Psoas muscle (tissue), 7 donors: ENCODE measurements at regions not wholly inside any gene's neighbourhood (a gene's known extent, or its start where the extent isn't known, plus 50 kb on each side); places are given as distances from the start of the nearest gene placed in this dataset.
"Not testable (repeated sequence)": the region's sequence is repeated elsewhere in the genome, so short reads cannot be mapped to it uniquely, and the experiment has no call there.

Source experiments
- ATAC-seq, 4 donors: fragments of 200-7000 bp; cut with Tn5 transposase; one replicate each; pipeline ENCODE4 v1.9.1; 2020; ENCODE audit warnings: moderate library complexity in 3 of 4, mild to moderate bottlenecking in 2 of 4
- DNase-seq, 2 donors: peaks; one replicate each; pipeline ENCODE4 v3.0.0-alpha.2; 2020
- H3K27ac ChIP-seq: fragments of 200-600 bp; one replicate; pipeline ENCODE4 v1.8.0; 2022
- H3K27me3 ChIP-seq, 3 donors: fragments of 200-600 bp in 1 of 3; one replicate each; pipeline versions ENCODE4 v1.6.1 to v1.8.0; 2013 to 2022; ENCODE audit warnings: low read length in 2 of 3, mild to moderate bottlenecking in 2 of 3, moderate library complexity in 1 of 3; ENCODE audit not compliant: insufficient read depth in 3 of 3
- H3K36me3 ChIP-seq, 2 donors: fragments of 200-600 bp in 1 of 2; one replicate each; pipeline versions ENCODE4 v1.6.1 to v1.8.0; 2013 to 2022; ENCODE audit warnings: low read depth in 1 of 2, mild to moderate bottlenecking in 1 of 2, moderate library complexity in 1 of 2; ENCODE audit not compliant: insufficient read depth in 1 of 2
- H3K4me1 ChIP-seq: fragments of 200-600 bp; one replicate; pipeline ENCODE4 v1.8.0; 2022
- H3K4me3 ChIP-seq: fragments of 200-600 bp; one replicate; pipeline ENCODE4 v1.8.0; 2022; ENCODE audit warnings: mild to moderate bottlenecking
- H3K9me3 ChIP-seq: fragments of 200-600 bp; one replicate; pipeline ENCODE4 v1.8.0; 2022
- CTCF ChIP-seq: fragments of 200-600 bp; IDR thresholded peaks from one replicate; pipeline ENCODE4 v1.8.0; 2022; ENCODE audit warnings: antibody characterized with exemption
- WGBS, 3 donors: extraction: QIAGEN DNeasy Blood & Tissue Kit; methylation state at CpG; one replicate each; pipeline versions ENCODE4 v1.1.6 to v1.1.7; 2013; 5-methylcytosine and 5-hydroxymethylcytosine counted together
- intact Hi-C, 2 donors: fragments of 100-400 bp; cut with DNase I; formaldehyde crosslinking; loops; one replicate each; pipeline versions ENCODE4 v1.11.0 to v1.14.2; 2022
- donor health status: healthy with polysubstance abuse.
- donor health status: DM: no; HTN: no; CAD: no; lungs with moderate emphysema.
- donor health status: Bipolar disorder and iron deficiency.
- donor health status: healthy.
- donor health status: DM: yes; HTN: yes; CAD: no.
- donor health status: DM: no; HTN: no; CAD: no.
- donor health status: DM: yes; HTN: yes; CAD: no.

- intact Hi-C loops = no loop called here
- Histone ChIP-seq H3K9me3 (no peaks in the 10 kb centered on the region), H3K36me3 (no peaks in the 10 kb centered on the region), H3K4me1 (no peaks in the 10 kb centered on the region), H3K27ac (no peak overlapping the region), H3K27me3 (no peaks in the 10 kb centered on the region), H3K4me3 (no peak overlapping the region)
- 32 to 39% (median 37%) methylated on average over 5 of the region's 5 CpGs for WGBS, 3 donors
- no peak for TF ChIP-seq CTCF
- ATAC-seq = no peak
- DNase-seq = no peak
Observed at GRCh38 chr6:112956696-112957535, 609.8 kb downstream of the RFPL4B start.

GRCh38 chr6:112957536-112957916, 610.4 kb downstream of the RFPL4B start:
- no peaks in the 10 kb centered on the region for H3K9me3 ChIP-seq
- no peak overlapping the region for H3K27ac ChIP-seq
- ATAC-seq (no peak), DNase-seq (no peak)
- H3K4me3 ChIP-seq = no peak overlapping the region
- intact Hi-C loops = no loop called here
- no peaks in the 10 kb centered on the region for H3K27me3 ChIP-seq
- no peaks in the 10 kb centered on the region for H3K36me3 ChIP-seq
- H3K4me1 ChIP-seq = no peaks in the 10 kb centered on the region
- no peak for TF ChIP-seq CTCF
- 84 to 90% (median 87%) methylated on average over 2 of the region's 2 CpGs for WGBS, 3 donors

- H3K4me1 ChIP-seq, H3K9me3 ChIP-seq, intact Hi-C loops, H3K4me3 ChIP-seq, ATAC-seq, H3K27me3 ChIP-seq, DNase-seq, H3K27ac ChIP-seq, H3K36me3 ChIP-seq: not testable (repeated sequence)
- 96 to 97% (median 97%) methylated on average over 3 of the region's 3 CpGs for WGBS, 3 donors
Observed at GRCh38 chr6:112960130-112960529, 613.0 kb downstream of the RFPL4B start.

GRCh38 chr6:112967974-112968373, 620.8 kb downstream of the RFPL4B start:
- Histone ChIP-seq H3K9me3 (no peaks in the 10 kb centered on the region), H3K4me1 (no peaks in the 10 kb centered on the region), H3K27me3 (no peaks in the 10 kb centered on the region), H3K36me3 (no peaks in the 10 kb centered on the region), H3K4me3 (no peak overlapping the region), H3K27ac (no peak overlapping the region)
- WGBS, 3 donors = 91 to 100% (median 100%) methylated on average over 1 of the region's 1 CpG
- intact Hi-C loops = no loop called here
- ATAC-seq (no peak), DNase-seq (no peak)
- no peak for TF ChIP-seq CTCF

- Histone ChIP-seq H3K4me1 (no peaks in the 10 kb centered on the region), H3K27ac (no peak overlapping the region), H3K4me3 (no peak overlapping the region), H3K36me3 (no peaks in the 10 kb centered on the region), H3K9me3 (no peaks in the 10 kb centered on the region), H3K27me3 (peaks cover 0 to 2% (median 0%) of the 10 kb centered on the region in 3 donors)
- WGBS, 3 donors = 89 to 93% (median 90%) methylated on average over 1 of the region's 1 CpG
- DNase-seq (no peak), ATAC-seq (no peak)
- intact Hi-C loops = no loop called here
- no peak for TF ChIP-seq CTCF
Observed at GRCh38 chr6:112971651-112972050, 624.5 kb downstream of the RFPL4B start.

- ATAC-seq, H3K27me3 ChIP-seq, H3K36me3 ChIP-seq, H3K4me1 ChIP-seq, H3K27ac ChIP-seq, DNase-seq, H3K4me3 ChIP-seq, H3K9me3 ChIP-seq, intact Hi-C loops: not testable (repeated sequence)
- 95 to 98% (median 97%) methylated on average over 4 of the region's 4 CpGs for WGBS, 3 donors
Observed at GRCh38 chr6:112974931-112975330, 627.8 kb downstream of the RFPL4B start.

GRCh38 chr6:112976579-112976978, 629.4 kb downstream of the RFPL4B start:
- H3K4me1 ChIP-seq, ATAC-seq, H3K9me3 ChIP-seq, H3K27me3 ChIP-seq, H3K4me3 ChIP-seq, H3K36me3 ChIP-seq, intact Hi-C loops, H3K27ac ChIP-seq, DNase-seq: not testable (repeated sequence)
